NCI-H1436 (cell line): ENCODE measurements at regions not wholly inside any gene's neighbourhood (a gene's known extent, or its start where the extent isn't known, plus 50 kb on each side); places are given as distances from the start of the nearest gene placed in this dataset.

Source experiments
- DNase-seq: peaks from one replicate; lab custom pipeline; 2025; lab: John Stamatoyannopoulos, UW

DNA sequence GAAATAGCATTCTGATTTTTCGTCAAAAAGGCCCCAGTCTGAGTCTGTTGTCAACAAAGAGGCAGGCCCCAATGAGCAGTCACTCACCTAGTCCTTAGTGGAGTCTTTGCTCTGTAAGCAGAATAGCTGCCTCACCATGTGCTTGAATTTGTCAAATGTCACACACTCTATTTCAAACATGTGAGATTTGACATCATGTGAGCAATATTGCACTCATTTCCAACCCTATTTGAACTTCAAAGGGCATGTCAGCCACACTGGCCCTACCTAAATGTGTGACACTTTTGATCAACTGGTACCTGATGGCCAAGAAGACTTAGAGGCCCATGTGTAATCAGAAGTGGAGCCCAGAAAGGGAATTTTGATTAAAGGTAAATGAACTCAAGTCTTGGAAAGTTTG, 59.4 kb upstream of the PLAC1 start:
- no peak for DNase-seq

- no peak for DNase-seq
Observed at GRCh38 chrX:134716620-134717012, 58.3 kb upstream of the PLAC1 start.

GRCh38 chrX:134715930-134716619, 57.8 kb upstream of the PLAC1 start:
- DNase-seq, result peak; percentile 14

DNA sequence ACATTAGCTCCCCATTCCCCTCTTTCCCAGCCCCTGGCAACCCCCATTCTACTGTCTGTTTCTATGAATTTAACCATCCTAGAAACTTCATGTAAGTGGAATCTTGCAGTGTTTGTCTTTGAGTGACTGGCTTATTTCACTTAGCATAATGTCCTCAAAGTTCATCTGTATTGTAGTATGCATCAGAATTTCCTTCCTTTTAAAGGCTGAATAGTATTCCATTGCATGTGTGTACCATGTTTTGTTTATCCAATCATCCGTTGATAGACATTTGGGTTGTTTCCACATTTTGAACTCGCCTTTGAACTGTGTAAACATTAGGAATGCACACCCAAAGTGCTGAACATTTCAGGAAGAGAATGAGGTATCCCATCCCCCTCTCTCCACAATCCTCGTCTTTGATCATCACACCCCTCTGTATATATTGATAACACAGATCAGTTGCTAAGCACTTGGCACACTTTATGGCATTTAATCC, 56.4 kb upstream of the PLAC1 start:
- no peak for DNase-seq

GRCh38 chrX:134713618-134714107, 55.4 kb upstream of the PLAC1 start:
- DNase-seq, result no peak

- DNase-seq, result no peak
Observed at GRCh38 chrX:134712272-134712671, 54.0 kb upstream of the PLAC1 start.

GRCh38 chrX:134711135-134711921, 53.1 kb upstream of the PLAC1 start:
- no peak for DNase-seq
